ENCODE measurements at regions not wholly inside any gene's neighbourhood (a gene's known extent, or its start where the extent isn't known, plus 50 kb on each side); places are given as distances from the start of the nearest gene placed in this dataset.

GRCh38 chr12:19848421-19848820, 409.1 kb downstream of the AEBP2 start:
- Mint-ChIP-seq H3K4me1 (ENCODE audit: low read depth) (no peaks in the 10 kb centered on the region), H3K27ac (no peak overlapping the region), H3K9me3 (ENCODE audit: insufficient read depth) (peaks cover 5% of the 10 kb centered on the region), H3K4me3 (no peak overlapping the region), H3K27me3 (ENCODE audit: low read depth) (no peaks in the 10 kb centered on the region), H3K36me3 (ENCODE audit: low read depth) (no peaks in the 10 kb centered on the region)
- no peak for DNase-seq
- ChIA-PET CTCF (no interaction called here), POLR2A (interaction anchor here (0.6 kb wide), 1 partner anchor 20 kb away, joined by 3 read pairs; no protein-coding TSS in a partner anchor)
- ATAC-seq, result no peak

GRCh38 chr12:19849208-19849607, 409.9 kb downstream of the AEBP2 start:
- no peak for ATAC-seq
- CTCF ChIA-PET, result no interaction called here
- Mint-ChIP-seq H3K4me1 (ENCODE audit: low read depth) (no peaks in the 10 kb centered on the region), H3K36me3 (ENCODE audit: low read depth) (no peaks in the 10 kb centered on the region), H3K27ac (no peak overlapping the region), H3K9me3 (ENCODE audit: insufficient read depth) (peaks cover 5% of the 10 kb centered on the region), H3K4me3 (no peak overlapping the region), H3K27me3 (ENCODE audit: low read depth) (no peaks in the 10 kb centered on the region)
- POLR2A ChIA-PET, result no interaction called here
- no peak for DNase-seq

- Mint-ChIP-seq H3K9me3 (ENCODE audit: insufficient read depth) (peaks cover 5% of the 10 kb centered on the region), H3K27me3 (ENCODE audit: low read depth) (no peaks in the 10 kb centered on the region), H3K4me3 (no peak overlapping the region), H3K27ac (no peak overlapping the region), H3K36me3 (ENCODE audit: low read depth) (no peaks in the 10 kb centered on the region), H3K4me1 (ENCODE audit: low read depth) (no peaks in the 10 kb centered on the region)
- CTCF ChIA-PET, result no interaction called here
- POLR2A ChIA-PET, result no interaction called here
- no peak for ATAC-seq
- no peak for DNase-seq
Observed at GRCh38 chr12:19850346-19851065, 411.2 kb downstream of the AEBP2 start.

GRCh38 chr12:19852100-19852855, 413.0 kb downstream of the AEBP2 start:
- ChIA-PET CTCF (no interaction called here), POLR2A (no interaction called here)
- Mint-ChIP-seq H3K4me3 (no peak overlapping the region), H3K27ac (no peak overlapping the region), H3K36me3 (ENCODE audit: low read depth) (no peaks in the 10 kb centered on the region), H3K9me3 (ENCODE audit: insufficient read depth) (no peaks in the 10 kb centered on the region), H3K27me3 (ENCODE audit: low read depth) (no peaks in the 10 kb centered on the region), H3K4me1 (ENCODE audit: low read depth) (no peaks in the 10 kb centered on the region)
- ATAC-seq (no peak), DNase-seq (no peak)

- no peak for ATAC-seq
- ChIA-PET POLR2A (no interaction called here), CTCF (no interaction called here)
- DNase-seq, result no peak
- Mint-ChIP-seq H3K9me3 (ENCODE audit: insufficient read depth) (peaks cover 1% of the 10 kb centered on the region), H3K27ac (no peak overlapping the region), H3K4me1 (ENCODE audit: low read depth) (no peaks in the 10 kb centered on the region), H3K36me3 (ENCODE audit: low read depth) (no peaks in the 10 kb centered on the region), H3K4me3 (no peak overlapping the region), H3K27me3 (ENCODE audit: low read depth) (peaks cover 3% of the 10 kb centered on the region)
Observed at GRCh38 chr12:19855851-19856250, 416.6 kb downstream of the AEBP2 start.

GRCh38 chr12:19856389-19856788, 417.1 kb downstream of the AEBP2 start:
- POLR2A ChIA-PET, result no interaction called here
- DNase-seq (no peak), ATAC-seq (no peak)
- Mint-ChIP-seq H3K4me1 (ENCODE audit: low read depth) (no peaks in the 10 kb centered on the region), H3K4me3 (no peak overlapping the region), H3K36me3 (ENCODE audit: low read depth) (no peaks in the 10 kb centered on the region), H3K27ac (no peak overlapping the region), H3K9me3 (ENCODE audit: insufficient read depth) (peaks cover 3% of the 10 kb centered on the region), H3K27me3 (ENCODE audit: low read depth) (peaks cover 3% of the 10 kb centered on the region)
- CTCF ChIA-PET, result no interaction called here

GRCh38 chr12:19857204-19857603, 417.9 kb downstream of the AEBP2 start:
- ChIA-PET CTCF (no interaction called here), POLR2A (no interaction called here)
- Mint-ChIP-seq H3K4me1 (ENCODE audit: low read depth) (no peaks in the 10 kb centered on the region), H3K36me3 (ENCODE audit: low read depth) (no peaks in the 10 kb centered on the region), H3K4me3 (no peak overlapping the region), H3K27me3 (ENCODE audit: low read depth) (peaks cover 3% of the 10 kb centered on the region), H3K9me3 (ENCODE audit: insufficient read depth) (peaks cover 3% of the 10 kb centered on the region), H3K27ac (no peak overlapping the region)
- DNase-seq (no peak), ATAC-seq (no peak)

- CTCF ChIA-PET, result no interaction called here
- H3K27ac Mint-ChIP-seq, result no peak overlapping the region
- H3K36me3 Mint-ChIP-seq (ENCODE audit: low read depth), result no peaks in the 10 kb centered on the region
- no peak overlapping the region for H3K4me3 Mint-ChIP-seq
- no peaks in the 10 kb centered on the region for H3K4me1 Mint-ChIP-seq (ENCODE audit: low read depth)
- POLR2A ChIA-PET, result no interaction called here
- H3K27me3 Mint-ChIP-seq (ENCODE audit: low read depth), result no peaks in the 10 kb centered on the region
- no peaks in the 10 kb centered on the region for H3K9me3 Mint-ChIP-seq (ENCODE audit: insufficient read depth)
- DNase-seq (no peak), ATAC-seq (no peak)
Observed at GRCh38 chr12:19867151-19867550, 427.9 kb downstream of the AEBP2 start.

- Mint-ChIP-seq H3K4me1 (ENCODE audit: low read depth) (no peaks in the 10 kb centered on the region), H3K27ac (no peak overlapping the region), H3K4me3 (no peak overlapping the region), H3K9me3 (ENCODE audit: insufficient read depth) (no peaks in the 10 kb centered on the region), H3K36me3 (ENCODE audit: low read depth) (no peaks in the 10 kb centered on the region), H3K27me3 (ENCODE audit: low read depth) (no peaks in the 10 kb centered on the region)
- DNase-seq, result no peak
- POLR2A ChIA-PET, result interaction anchor here (0.7 kb wide), 1 partner anchor 20 kb away, joined by 3 read pairs; no protein-coding TSS in a partner anchor
- ATAC-seq, result no peak
- CTCF ChIA-PET, result no interaction called here
Observed at GRCh38 chr12:19867970-19868369, 428.7 kb downstream of the AEBP2 start.

GRCh38 chr12:19869413-19869812, 430.1 kb downstream of the AEBP2 start:
- no peak overlapping the region for H3K27ac Mint-ChIP-seq
- H3K4me3 Mint-ChIP-seq, result no peak overlapping the region
- H3K27me3 Mint-ChIP-seq (ENCODE audit: low read depth), result no peaks in the 10 kb centered on the region
- H3K9me3 Mint-ChIP-seq (ENCODE audit: insufficient read depth), result no peaks in the 10 kb centered on the region
- ChIA-PET POLR2A (no interaction called here), CTCF (no interaction called here)
- no peaks in the 10 kb centered on the region for H3K4me1 Mint-ChIP-seq (ENCODE audit: low read depth)
- ATAC-seq (no peak), DNase-seq (no peak)
- no peaks in the 10 kb centered on the region for H3K36me3 Mint-ChIP-seq (ENCODE audit: low read depth)

GRCh38 chr12:19872621-19873540, 433.6 kb downstream of the AEBP2 start:
- Mint-ChIP-seq H3K9me3 (ENCODE audit: insufficient read depth) (no peaks in the 10 kb centered on the region), H3K27ac (no peak overlapping the region), H3K4me1 (ENCODE audit: low read depth) (no peaks in the 10 kb centered on the region), H3K4me3 (no peak overlapping the region), H3K36me3 (ENCODE audit: low read depth) (no peaks in the 10 kb centered on the region), H3K27me3 (ENCODE audit: low read depth) (no peaks in the 10 kb centered on the region)
- ChIA-PET POLR2A (no interaction called here), CTCF (no interaction called here)
- no peak for ATAC-seq
- no peak for DNase-seq

- ATAC-seq, result no peak
- no peak overlapping the region for H3K27ac Mint-ChIP-seq
- H3K27me3 Mint-ChIP-seq (ENCODE audit: low read depth), result peaks cover 3% of the 10 kb centered on the region
- ChIA-PET POLR2A (no interaction called here), CTCF (no interaction called here)
- no peaks in the 10 kb centered on the region for H3K9me3 Mint-ChIP-seq (ENCODE audit: insufficient read depth)
- H3K4me1 Mint-ChIP-seq (ENCODE audit: low read depth), result no peaks in the 10 kb centered on the region
- no peak overlapping the region for H3K4me3 Mint-ChIP-seq
- DNase-seq, result no peak
- no peaks in the 10 kb centered on the region for H3K36me3 Mint-ChIP-seq (ENCODE audit: low read depth)
Observed at GRCh38 chr12:19880076-19880475, 440.8 kb downstream of the AEBP2 start.

Measured in activated CD8-positive, alpha-beta T cell treated with anti-CD3 and anti-CD28 coated beads, Interleukin-2, amount 10 ng/mL, durations not matched to agents 7 days and 5 days (primary cell).